CD1c-positive myeloid dendritic cell (primary cell): ENCODE measurements at regions not wholly inside any gene's neighbourhood (a gene's known extent, or its start where the extent isn't known, plus 50 kb on each side); places are given as distances from the start of the nearest gene placed in this dataset.

Experiments
- DNase-seq: peaks from one replicate; pipeline ENCODE4 v3.0.0-alpha.2; 2016; ENCODE audit errors: extremely low spot score

- no peak for DNase-seq
These were observed 155.5 kb downstream of the PMP22 start for GRCh38 chr17:15109608-15110007.

- no peak for DNase-seq
These were observed 156.1 kb downstream of the PMP22 start for GRCh38 chr17:15108992-15109391.

- no peak for DNase-seq
These were observed 158.6 kb downstream of the PMP22 start for GRCh38 chr17:15106540-15106939.

- DNase-seq: no peak
These were observed 161.3 kb downstream of the PMP22 start for GRCh38 chr17:15103785-15104184.

GRCh38 chr17:15101175-15101574 lies 164.0 kb downstream of the PMP22 start:
- no peak for DNase-seq

- DNase-seq: no peak
These were observed 168.6 kb downstream of the PMP22 start for GRCh38 chr17:15096511-15096910.

GRCh38 chr17:15095935-15096334 lies 169.2 kb downstream of the PMP22 start:
- no peak for DNase-seq

GRCh38 chr17:15092762-15093161 lies 172.4 kb downstream of the PMP22 start:
- no peak for DNase-seq

GRCh38 chr17:15092261-15092660 lies 172.9 kb downstream of the PMP22 start:
- DNase-seq: no peak

- no peak for DNase-seq
These were observed 173.3 kb downstream of the PMP22 start for GRCh38 chr17:15091825-15092224.

- no peak for DNase-seq
These were observed 174.6 kb downstream of the PMP22 start for GRCh38 chr17:15090533-15090932.

GRCh38 chr17:15087946-15088345 lies 177.2 kb downstream of the PMP22 start:
- DNase-seq: no peak

- no peak for DNase-seq
These were observed 178.3 kb downstream of the PMP22 start for GRCh38 chr17:15086776-15087295.

GRCh38 chr17:15085890-15086677 lies 179.0 kb downstream of the PMP22 start:
- no peak for DNase-seq

GRCh38 chr17:15083225-15083624 lies 181.9 kb downstream of the PMP22 start:
- no peak for DNase-seq

GRCh38 chr17:15081008-15081407 lies 184.1 kb downstream of the PMP22 start:
- no peak for DNase-seq

- DNase-seq: no peak
These were observed 186.6 kb downstream of the PMP22 start for GRCh38 chr17:15078570-15078969.

GRCh38 chr17:15076991-15077663 lies 188.0 kb downstream of the PMP22 start:
- DNase-seq: no peak

- no peak for DNase-seq
These were observed 213.2 kb downstream of the PMP22 start for GRCh38 chr17:15051933-15052332.

GRCh38 chr17:15049795-15050160 lies 215.3 kb downstream of the PMP22 start:
- no peak for DNase-seq

- no peak for DNase-seq
These were observed 216.0 kb downstream of the PMP22 start for GRCh38 chr17:15048933-15049794.

GRCh38 chr17:15048381-15048780 lies 216.7 kb downstream of the PMP22 start:
- no peak for DNase-seq
